SU-DHL-6 (cell line): ENCODE measurements at regions not wholly inside any gene's neighbourhood (a gene's known extent, or its start where the extent isn't known, plus 50 kb on each side); places are given as distances from the start of the nearest gene placed in this dataset.
"Not testable (repeated sequence)": the region's sequence is repeated elsewhere in the genome, so short reads cannot be mapped to it uniquely, and the experiment has no call there.

ENCODE experiments used
- EZH2phosphoT487 ChIP-seq: fragments of 200-600 bp; sonication (generic), shearing (Covaris generic); conservative IDR thresholded peaks from 2 replicates; pipeline ENCODE4 v1.6.1; 2018; ENCODE audit warnings: mild to moderate bottlenecking, antibody characterized with exemption, low read length, moderate library complexity, mixed read lengths
- TF ChIP-seq, protein P1 (sequence below): fragments of 200-600 bp; sonication (generic); IDR thresholded peaks from one replicate; pipeline ENCODE4 v1.5.1; 2017; ENCODE audit warnings: antibody characterized with exemption, mild to moderate bottlenecking, low read length, moderate library complexity; ENCODE audit not compliant: insufficient read depth, poor library complexity, severe bottlenecking

DNA sequence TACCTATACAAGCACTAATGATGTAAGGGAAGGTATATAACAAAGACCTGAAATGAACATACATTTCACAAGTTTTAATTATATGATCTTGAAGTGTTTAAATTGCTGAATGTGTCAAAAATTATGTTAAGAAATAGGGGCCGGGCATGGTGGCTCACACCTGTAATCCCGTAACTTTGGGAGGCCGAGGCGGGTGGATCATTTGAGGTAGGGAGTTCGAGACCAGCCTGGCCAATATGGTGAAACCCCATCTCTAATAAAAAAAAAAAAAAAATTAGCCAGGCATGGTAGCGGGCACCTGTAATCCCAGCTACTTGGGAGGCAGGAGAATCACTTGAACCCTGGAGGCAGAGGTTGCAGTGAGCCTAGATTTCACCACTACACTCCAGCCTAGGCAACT is 537.4 kb upstream of the STEAP1 start:
- TF ChIP-seq, protein P1, sequence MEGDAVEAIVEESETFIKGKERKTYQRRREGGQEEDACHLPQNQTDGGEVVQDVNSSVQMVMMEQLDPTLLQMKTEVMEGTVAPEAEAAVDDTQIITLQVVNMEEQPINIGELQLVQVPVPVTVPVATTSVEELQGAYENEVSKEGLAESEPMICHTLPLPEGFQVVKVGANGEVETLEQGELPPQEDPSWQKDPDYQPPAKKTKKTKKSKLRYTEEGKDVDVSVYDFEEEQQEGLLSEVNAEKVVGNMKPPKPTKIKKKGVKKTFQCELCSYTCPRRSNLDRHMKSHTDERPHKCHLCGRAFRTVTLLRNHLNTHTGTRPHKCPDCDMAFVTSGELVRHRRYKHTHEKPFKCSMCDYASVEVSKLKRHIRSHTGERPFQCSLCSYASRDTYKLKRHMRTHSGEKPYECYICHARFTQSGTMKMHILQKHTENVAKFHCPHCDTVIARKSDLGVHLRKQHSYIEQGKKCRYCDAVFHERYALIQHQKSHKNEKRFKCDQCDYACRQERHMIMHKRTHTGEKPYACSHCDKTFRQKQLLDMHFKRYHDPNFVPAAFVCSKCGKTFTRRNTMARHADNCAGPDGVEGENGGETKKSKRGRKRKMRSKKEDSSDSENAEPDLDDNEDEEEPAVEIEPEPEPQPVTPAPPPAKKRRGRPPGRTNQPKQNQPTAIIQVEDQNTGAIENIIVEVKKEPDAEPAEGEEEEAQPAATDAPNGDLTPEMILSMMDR = not testable (repeated sequence)
- not testable (repeated sequence) for TF ChIP-seq EZH2phosphoT487
